ENCODE measurements at regions not wholly inside any gene's neighbourhood (a gene's known extent, or its start where the extent isn't known, plus 50 kb on each side); places are given as distances from the start of the nearest gene placed in this dataset.

- TF ChIP-seq EZH2phosphoT487 (IDR thresholded peaks at IDR 0.05; ENCODE audit: insufficient read depth, low read depth) (no peak), EZH2 (IDR thresholded peaks at IDR 0.05; ENCODE audit: insufficient read depth, poor library complexity, severe bottlenecking) (no peak)
Measured at GRCh38 chrX:34778916-34779315, 121.8 kb upstream of the TMEM47 start.
